ENCODE measurements at regions not wholly inside any gene's neighbourhood (a gene's known extent, or its start where the extent isn't known, plus 50 kb on each side); places are given as distances from the start of the nearest gene placed in this dataset.

- Mint-ChIP-seq H3K9me3 (ENCODE audit: unreplicated experiment) (no peaks in the 10 kb centered on the region), H3K27ac (ENCODE audit: unreplicated experiment) (no peak overlapping the region), H3K4me1 (ENCODE audit: low read depth, unreplicated experiment) (no peaks in the 10 kb centered on the region), H3K27me3 (ENCODE audit: low read depth, unreplicated experiment) (peaks cover 4% of the 10 kb centered on the region), H3K4me3 (ENCODE audit: unreplicated experiment) (no peak overlapping the region), H3K36me3 (ENCODE audit: low read depth, unreplicated experiment) (no peaks in the 10 kb centered on the region)
- TF ChIP-seq, protein P1, sequence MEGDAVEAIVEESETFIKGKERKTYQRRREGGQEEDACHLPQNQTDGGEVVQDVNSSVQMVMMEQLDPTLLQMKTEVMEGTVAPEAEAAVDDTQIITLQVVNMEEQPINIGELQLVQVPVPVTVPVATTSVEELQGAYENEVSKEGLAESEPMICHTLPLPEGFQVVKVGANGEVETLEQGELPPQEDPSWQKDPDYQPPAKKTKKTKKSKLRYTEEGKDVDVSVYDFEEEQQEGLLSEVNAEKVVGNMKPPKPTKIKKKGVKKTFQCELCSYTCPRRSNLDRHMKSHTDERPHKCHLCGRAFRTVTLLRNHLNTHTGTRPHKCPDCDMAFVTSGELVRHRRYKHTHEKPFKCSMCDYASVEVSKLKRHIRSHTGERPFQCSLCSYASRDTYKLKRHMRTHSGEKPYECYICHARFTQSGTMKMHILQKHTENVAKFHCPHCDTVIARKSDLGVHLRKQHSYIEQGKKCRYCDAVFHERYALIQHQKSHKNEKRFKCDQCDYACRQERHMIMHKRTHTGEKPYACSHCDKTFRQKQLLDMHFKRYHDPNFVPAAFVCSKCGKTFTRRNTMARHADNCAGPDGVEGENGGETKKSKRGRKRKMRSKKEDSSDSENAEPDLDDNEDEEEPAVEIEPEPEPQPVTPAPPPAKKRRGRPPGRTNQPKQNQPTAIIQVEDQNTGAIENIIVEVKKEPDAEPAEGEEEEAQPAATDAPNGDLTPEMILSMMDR (IDR thresholded peaks at IDR 0.05; ENCODE audit: insufficient read depth, low read depth, low read length): no peak
- TF ChIP-seq EZH2 (IDR thresholded peaks at IDR 0.05; ENCODE audit: insufficient read depth, low read length): no peak
- H2AFZ ChIP-seq (ENCODE audit: low read depth, low read length): no peak overlapping the region
- H3K27ac ChIP-seq (ENCODE audit: low read depth, low read length): no peak overlapping the region
- no peak overlapping the region for H3K4me3 ChIP-seq (ENCODE audit: insufficient read depth, low read depth, low read length)
- no peaks in the 10 kb centered on the region for H4K20me1 ChIP-seq (ENCODE audit: insufficient read depth, low read length)
- H3K4me1 ChIP-seq (ENCODE audit: insufficient read depth, low read length): no peaks in the 10 kb centered on the region
- H3K9ac ChIP-seq (ENCODE audit: low read length): no peak overlapping the region
- H3K27me3 ChIP-seq (ENCODE audit: insufficient read depth, low read length): no peaks in the 10 kb centered on the region
- no peaks in the 10 kb centered on the region for H3K79me2 ChIP-seq (ENCODE audit: insufficient read depth, low read length)
- no peak for DNase-seq (ENCODE audit: low read depth)
- H3K4me2 ChIP-seq (ENCODE audit: low read length): no peak overlapping the region
- FAIRE-seq: no peak
- H3K9me3 ChIP-seq (ENCODE audit: insufficient read depth, low read depth, low read length): no peaks in the 10 kb centered on the region
- no peaks in the 10 kb centered on the region for H3K36me3 ChIP-seq (ENCODE audit: insufficient read depth, low read length)
Measured at GRCh38 chr9:84609779-84610178, 59.8 kb upstream of the NTRK2 start.

DNA sequence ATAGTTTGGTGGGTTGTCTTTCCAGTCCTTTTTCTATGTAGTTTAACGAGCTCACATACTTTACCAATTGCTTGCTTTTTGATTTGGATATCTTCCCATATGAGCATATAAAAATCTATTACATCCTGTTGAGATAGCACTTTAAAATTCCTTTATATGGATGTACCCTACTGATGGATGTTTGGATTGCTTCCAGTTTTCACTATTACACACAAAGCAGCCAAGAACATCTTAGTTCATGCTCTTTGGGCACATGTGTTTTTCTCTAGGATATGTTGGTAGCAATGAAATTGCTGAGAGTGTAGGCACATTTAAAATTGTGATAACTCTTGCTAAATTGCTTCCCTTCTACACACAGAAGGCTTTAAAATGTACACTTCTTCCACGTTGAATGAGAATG lies 56.1 kb upstream of the NTRK2 start:
- H3K27ac ChIP-seq (ENCODE audit: low read depth, low read length): no peak overlapping the region
- H3K36me3 ChIP-seq (ENCODE audit: insufficient read depth, low read length): no peaks in the 10 kb centered on the region
- FAIRE-seq (no peak), DNase-seq (ENCODE audit: low read depth) (no peak)
- H3K4me2 ChIP-seq (ENCODE audit: low read length): no peak overlapping the region
- no peaks in the 10 kb centered on the region for H3K4me1 ChIP-seq (ENCODE audit: insufficient read depth, low read length)
- H3K27me3 ChIP-seq (ENCODE audit: insufficient read depth, low read length): no peaks in the 10 kb centered on the region
- no peaks in the 10 kb centered on the region for H3K9me3 Mint-ChIP-seq (ENCODE audit: unreplicated experiment)
- no peak overlapping the region for H2AFZ ChIP-seq (ENCODE audit: low read depth, low read length)
- no peak overlapping the region for H3K27ac Mint-ChIP-seq (ENCODE audit: unreplicated experiment)
- no peaks in the 10 kb centered on the region for H4K20me1 ChIP-seq (ENCODE audit: insufficient read depth, low read length)
- no peaks in the 10 kb centered on the region for H3K4me1 Mint-ChIP-seq (ENCODE audit: low read depth, unreplicated experiment)
- peaks cover 3% of the 10 kb centered on the region for H3K27me3 Mint-ChIP-seq (ENCODE audit: low read depth, unreplicated experiment)
- no peak overlapping the region for H3K4me3 ChIP-seq (ENCODE audit: insufficient read depth, low read depth, low read length)
- H3K36me3 Mint-ChIP-seq (ENCODE audit: low read depth, unreplicated experiment): no peaks in the 10 kb centered on the region
- H3K4me3 Mint-ChIP-seq (ENCODE audit: unreplicated experiment): no peak overlapping the region
- no peak for TF ChIP-seq EZH2 (IDR thresholded peaks at IDR 0.05; ENCODE audit: insufficient read depth, low read length)
- TF ChIP-seq, protein P1 (IDR thresholded peaks at IDR 0.05; ENCODE audit: insufficient read depth, low read depth, low read length): no peak
- no peaks in the 10 kb centered on the region for H3K79me2 ChIP-seq (ENCODE audit: insufficient read depth, low read length)
- H3K9me3 ChIP-seq (ENCODE audit: insufficient read depth, low read depth, low read length): no peaks in the 10 kb centered on the region
- no peak overlapping the region for H3K9ac ChIP-seq (ENCODE audit: low read length)

GRCh38 chr9:84615544-84615943 lies 54.0 kb upstream of the NTRK2 start:
- no peaks in the 10 kb centered on the region for H3K4me1 Mint-ChIP-seq (ENCODE audit: low read depth, unreplicated experiment)
- no peak for DNase-seq (ENCODE audit: low read depth)
- Histone ChIP-seq H3K27me3 (ENCODE audit: insufficient read depth, low read length) (no peaks in the 10 kb centered on the region), H3K4me2 (ENCODE audit: low read length) (no peak overlapping the region), H3K9me3 (ENCODE audit: insufficient read depth, low read depth, low read length) (no peaks in the 10 kb centered on the region), H3K36me3 (ENCODE audit: insufficient read depth, low read length) (no peaks in the 10 kb centered on the region), H3K27ac (ENCODE audit: low read depth, low read length) (no peak overlapping the region), H3K9ac (ENCODE audit: low read length) (no peak overlapping the region), H4K20me1 (ENCODE audit: insufficient read depth, low read length) (no peaks in the 10 kb centered on the region), H3K4me3 (ENCODE audit: insufficient read depth, low read depth, low read length) (no peak overlapping the region), H3K79me2 (ENCODE audit: insufficient read depth, low read length) (no peaks in the 10 kb centered on the region), H3K4me1 (ENCODE audit: insufficient read depth, low read length) (no peaks in the 10 kb centered on the region), H2AFZ (ENCODE audit: low read depth, low read length) (no peak overlapping the region)
- TF ChIP-seq EZH2 (IDR thresholded peaks at IDR 0.05; ENCODE audit: insufficient read depth, low read length): no peak
- TF ChIP-seq, protein P1 (IDR thresholded peaks at IDR 0.05; ENCODE audit: insufficient read depth, low read depth, low read length): no peak
- FAIRE-seq: no peak
- H3K36me3 Mint-ChIP-seq (ENCODE audit: low read depth, unreplicated experiment): no peaks in the 10 kb centered on the region
- no peaks in the 10 kb centered on the region for H3K9me3 Mint-ChIP-seq (ENCODE audit: unreplicated experiment)
- no peak overlapping the region for H3K4me3 Mint-ChIP-seq (ENCODE audit: unreplicated experiment)
- no peak overlapping the region for H3K27ac Mint-ChIP-seq (ENCODE audit: unreplicated experiment)
- H3K27me3 Mint-ChIP-seq (ENCODE audit: low read depth, unreplicated experiment): peaks cover 7% of the 10 kb centered on the region
